SJSA1 (cell line): ENCODE measurements at regions not wholly inside any gene's neighbourhood (a gene's known extent, or its start where the extent isn't known, plus 50 kb on each side); places are given as distances from the start of the nearest gene placed in this dataset.

Experiments used
- DNase-seq, 2 experiments: peaks; one replicate each; pipeline ENCODE4 v3.0.0-alpha.2; 2015 to 2020; ENCODE audit warnings: low spot score in 2 of 2, low read depth in 1 of 2
- H3K27ac ChIP-seq: fragments of 250-450 bp; sonication (Bioruptor Pico); 2 replicates; pipeline ENCODE4 v1.5.1; 2020; ENCODE audit warnings: mild to moderate bottlenecking, moderate library complexity
- H3K27me3 ChIP-seq: fragments of 250-450 bp; sonication (Bioruptor Pico); replicated peaks from 2 replicates; pipeline ENCODE4 v1.5.1; 2020; ENCODE audit warnings: mild to moderate bottlenecking, moderate library complexity
- H3K36me3 ChIP-seq: fragments of 250-450 bp; sonication (Bioruptor Pico); 2 replicates; pipeline ENCODE4 v1.5.1; 2020; ENCODE audit warnings: mild to moderate bottlenecking
- H3K4me1 ChIP-seq: fragments of 250-450 bp; sonication (Bioruptor Pico); replicated peaks from 2 replicates; pipeline ENCODE4 v1.6.1; 2021; ENCODE audit warnings: mild to moderate bottlenecking
- H3K4me3 ChIP-seq: fragments of 250-450 bp; sonication (Bioruptor Pico); 2 replicates; pipeline ENCODE4 v1.5.1; 2020; ENCODE audit warnings: mild to moderate bottlenecking
- H3K9me3 ChIP-seq: fragments of 250-450 bp; sonication (Bioruptor Pico); replicated peaks from 2 replicates; pipeline ENCODE4 v1.5.1; 2020; ENCODE audit warnings: mild to moderate bottlenecking

DNA sequence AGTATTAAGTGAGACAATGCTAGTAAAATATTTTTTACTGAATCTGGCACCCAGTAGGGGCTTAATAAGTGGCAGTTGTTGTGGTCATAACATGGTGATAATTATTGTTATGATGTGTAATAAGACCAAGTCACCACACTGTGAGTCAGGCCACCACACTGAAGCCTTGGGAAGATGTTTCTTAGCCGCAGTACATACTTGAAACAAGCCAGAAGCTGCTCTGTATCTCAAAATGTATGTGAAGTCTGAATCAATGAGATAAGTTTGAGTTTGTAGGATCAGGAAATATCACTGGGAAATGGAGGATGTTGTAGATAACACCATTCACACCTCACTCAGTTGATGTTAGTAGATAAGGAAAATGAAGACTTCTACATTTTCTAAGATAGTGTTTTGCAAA, 51.3 kb upstream of the PTPN3 start:
- Histone ChIP-seq H3K9me3 (0 out of 2 replicates have a peak, but pooled peaks cover 3% of the 10 kb centered on the region), H3K27me3 (no peaks in the 10 kb centered on the region; the same call in 1 of the 2 replicates), H3K4me1 (no peaks in the 10 kb centered on the region), H3K27ac (no peak overlapping the region), H3K4me3 (no peak overlapping the region), H3K36me3 (no peaks in the 10 kb centered on the region)
- DNase-seq: no peak

DNA sequence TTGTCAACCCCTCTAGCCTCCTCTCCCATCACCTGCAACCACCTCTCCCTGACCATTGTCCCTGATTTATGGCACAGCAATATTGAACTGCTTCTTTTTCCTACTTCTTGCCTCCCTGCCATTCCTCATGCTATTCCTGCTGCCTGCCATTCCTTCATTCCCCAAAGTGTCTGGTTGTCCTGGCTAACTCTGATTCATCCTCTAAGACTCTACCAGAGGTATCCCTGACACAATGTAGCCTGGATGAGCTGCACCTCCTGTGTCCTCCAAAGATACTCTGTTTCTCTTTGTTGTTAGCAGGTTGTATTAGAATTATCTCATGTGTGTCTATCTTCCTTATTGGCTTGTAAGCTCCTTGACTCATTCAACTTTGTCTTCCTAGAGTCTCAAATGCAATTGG, 53.5 kb upstream of the PTPN3 start:
- no peak for DNase-seq
- no peak overlapping the region for H3K27ac ChIP-seq
- H3K4me3 ChIP-seq: no peak overlapping the region
- 0 out of 2 replicates have a peak, but pooled peaks cover 3% of the 10 kb centered on the region for H3K9me3 ChIP-seq
- H3K4me1 ChIP-seq: no peaks in the 10 kb centered on the region
- H3K27me3 ChIP-seq: no peaks in the 10 kb centered on the region; the same call in 1 of the 2 replicates
- H3K36me3 ChIP-seq: no peaks in the 10 kb centered on the region

DNA sequence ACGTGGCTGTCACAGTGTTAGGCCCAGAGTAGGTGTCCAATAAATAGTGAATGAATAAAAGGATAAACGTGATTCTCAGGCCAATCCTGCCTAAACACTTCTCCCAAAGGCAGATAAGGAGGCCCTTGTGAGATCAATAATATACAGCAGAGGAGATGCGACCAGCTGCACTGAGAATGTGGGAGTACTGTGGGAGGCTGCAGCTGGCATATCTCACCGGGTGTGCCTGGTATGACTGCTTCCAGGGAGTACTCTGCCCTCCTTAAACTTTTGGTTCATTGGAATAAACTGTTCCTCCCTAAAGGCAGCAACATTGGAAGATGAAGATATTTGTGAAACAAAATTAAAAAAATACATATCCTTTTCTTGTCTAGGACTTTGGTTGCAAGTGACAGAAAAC, 57.1 kb upstream of the PTPN3 start:
- Histone ChIP-seq H3K36me3 (no peaks in the 10 kb centered on the region), H3K4me1 (no peaks in the 10 kb centered on the region), H3K27me3 (no peaks in the 10 kb centered on the region; the same call in 1 of the 2 replicates), H3K27ac (no peak overlapping the region), H3K9me3 (0 out of 2 replicates have a peak, but pooled peaks cover 3% of the 10 kb centered on the region), H3K4me3 (no peak overlapping the region)
- DNase-seq: no peak

DNA sequence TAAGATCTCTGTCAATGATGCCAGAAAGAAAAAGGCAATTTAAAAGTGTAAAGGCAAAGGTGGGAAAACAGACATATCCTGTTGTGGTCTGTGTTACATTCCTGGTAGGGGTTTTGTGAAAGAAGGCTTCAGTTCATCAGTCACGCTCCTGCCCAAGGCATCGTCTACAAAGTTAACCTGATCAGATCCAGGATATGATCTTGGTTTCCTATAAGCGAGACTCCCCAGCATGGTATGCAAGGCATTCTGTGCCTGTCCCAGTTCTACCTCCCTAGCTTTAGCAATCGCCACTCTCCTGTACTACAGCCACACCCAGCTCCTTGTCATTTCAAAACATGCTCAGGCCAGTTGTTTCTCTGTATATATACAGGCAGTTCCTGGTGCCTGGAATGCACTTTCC, 58.0 kb upstream of the PTPN3 start:
- Histone ChIP-seq H3K27me3 (no peaks in the 10 kb centered on the region; the same call in 1 of the 2 replicates), H3K9me3 (0 out of 2 replicates have a peak, but pooled peaks cover 3% of the 10 kb centered on the region), H3K4me3 (no peak overlapping the region), H3K27ac (no peak overlapping the region), H3K4me1 (no peaks in the 10 kb centered on the region), H3K36me3 (no peaks in the 10 kb centered on the region)
- no peak for DNase-seq

GRCh38 chr9:109556786-109557185, 58.7 kb upstream of the PTPN3 start:
- no peak for DNase-seq
- H3K27ac ChIP-seq: no peak overlapping the region
- no peaks in the 10 kb centered on the region for H3K4me1 ChIP-seq
- H3K9me3 ChIP-seq: 0 out of 2 replicates have a peak, but pooled peaks cover 3% of the 10 kb centered on the region
- no peaks in the 10 kb centered on the region; the same call in 1 of the 2 replicates for H3K27me3 ChIP-seq
- H3K4me3 ChIP-seq: no peak overlapping the region
- H3K36me3 ChIP-seq: no peaks in the 10 kb centered on the region

- Histone ChIP-seq H3K27me3 (peaks cover under 1% of the 10 kb centered on the region), H3K4me1 (no peaks in the 10 kb centered on the region), H3K36me3 (no peaks in the 10 kb centered on the region), H3K27ac (no peak overlapping the region), H3K4me3 (no peak overlapping the region), H3K9me3 (0 out of 2 replicates have a peak, but pooled peaks cover 3% of the 10 kb centered on the region)
- DNase-seq: no peak
Observed at GRCh38 chr9:109557481-109557880, 59.4 kb upstream of the PTPN3 start.

DNA sequence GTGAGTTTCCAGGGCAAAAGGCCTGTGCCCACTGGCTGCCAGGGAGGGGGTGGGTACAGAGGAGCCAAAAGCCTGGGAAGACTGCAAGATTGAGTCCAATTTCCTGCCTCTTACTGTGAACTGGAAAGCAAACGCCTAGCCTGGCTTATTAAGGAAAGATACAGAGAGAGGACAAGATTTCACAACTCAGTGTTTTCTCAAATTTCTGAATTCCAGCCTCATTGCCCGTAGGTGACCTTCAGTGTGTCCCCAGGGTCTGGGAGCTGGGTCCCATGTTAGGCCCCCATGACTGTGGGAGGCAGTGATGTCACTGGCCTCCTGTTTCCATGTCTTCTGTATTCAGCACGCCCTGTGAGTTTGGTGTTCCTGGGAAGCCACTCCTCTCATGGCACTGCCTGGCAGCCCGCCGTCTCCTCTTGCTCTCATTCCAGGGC, 60.6 kb upstream of the PTPN3 start:
- DNase-seq: no peak
- Histone ChIP-seq H3K4me3 (no peak overlapping the region), H3K4me1 (no peaks in the 10 kb centered on the region), H3K27ac (no peak overlapping the region), H3K9me3 (no peaks in the 10 kb centered on the region), H3K27me3 (peaks cover 10% of the 10 kb centered on the region), H3K36me3 (no peaks in the 10 kb centered on the region)

GRCh38 chr9:109560470-109561132, 62.5 kb upstream of the PTPN3 start:
- Histone ChIP-seq H3K27me3 (peaks cover 16% of the 10 kb centered on the region), H3K27ac (no peak overlapping the region), H3K4me1 (no peaks in the 10 kb centered on the region), H3K36me3 (no peaks in the 10 kb centered on the region), H3K9me3 (no peaks in the 10 kb centered on the region), H3K4me3 (no peak overlapping the region)
- no peak for DNase-seq

DNA sequence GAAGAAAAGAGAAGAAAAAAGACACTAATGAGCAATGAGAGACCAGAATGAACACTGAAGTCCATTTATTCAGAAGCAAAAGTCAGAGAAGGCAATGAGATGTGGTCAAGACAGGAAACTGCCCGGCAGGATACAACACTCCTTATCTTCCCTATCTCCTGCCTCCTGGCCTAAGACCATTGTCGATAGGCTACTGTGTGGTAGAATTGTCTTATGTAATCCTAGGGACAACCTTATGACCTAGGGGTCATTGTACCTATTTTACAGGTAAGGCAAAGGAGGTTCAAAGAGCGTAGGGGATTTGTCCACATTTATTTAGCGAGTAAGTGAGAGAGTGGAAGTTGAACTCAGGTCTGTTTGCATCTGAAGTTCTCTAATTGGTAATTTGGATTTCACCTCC, 63.0 kb upstream of the PTPN3 start:
- peaks cover 16% of the 10 kb centered on the region for H3K27me3 ChIP-seq
- H3K4me1 ChIP-seq: no peaks in the 10 kb centered on the region

GRCh38 chr9:109568089-109568488, 70.0 kb upstream of the PTPN3 start:
- H3K36me3 ChIP-seq: no peaks in the 10 kb centered on the region
- DNase-seq: no peak
- H3K27me3 ChIP-seq: peaks cover 10% of the 10 kb centered on the region
- no peaks in the 10 kb centered on the region; the same call in 1 of the 2 replicates for H3K9me3 ChIP-seq
- no peak overlapping the region for H3K27ac ChIP-seq
- H3K4me3 ChIP-seq: no peak overlapping the region
- H3K4me1 ChIP-seq: no peaks in the 10 kb centered on the region

More for the DNA sequence above, 63.0 kb upstream of the PTPN3 start:
- no peak for DNase-seq
- no peak overlapping the region for H3K4me3 ChIP-seq
- H3K36me3 ChIP-seq: no peaks in the 10 kb centered on the region
- no peak overlapping the region for H3K27ac ChIP-seq
- H3K9me3 ChIP-seq: no peaks in the 10 kb centered on the region

- H3K27ac ChIP-seq: no peak overlapping the region
- H3K4me1 ChIP-seq: no peaks in the 10 kb centered on the region
- no peak overlapping the region for H3K4me3 ChIP-seq
- no peaks in the 10 kb centered on the region; the same call in 1 of the 2 replicates for H3K9me3 ChIP-seq
- no peak for DNase-seq
- H3K36me3 ChIP-seq: no peaks in the 10 kb centered on the region
- peaks cover 6% of the 10 kb centered on the region for H3K27me3 ChIP-seq
Observed at GRCh38 chr9:109568568-109569210, 70.6 kb upstream of the PTPN3 start.

DNA sequence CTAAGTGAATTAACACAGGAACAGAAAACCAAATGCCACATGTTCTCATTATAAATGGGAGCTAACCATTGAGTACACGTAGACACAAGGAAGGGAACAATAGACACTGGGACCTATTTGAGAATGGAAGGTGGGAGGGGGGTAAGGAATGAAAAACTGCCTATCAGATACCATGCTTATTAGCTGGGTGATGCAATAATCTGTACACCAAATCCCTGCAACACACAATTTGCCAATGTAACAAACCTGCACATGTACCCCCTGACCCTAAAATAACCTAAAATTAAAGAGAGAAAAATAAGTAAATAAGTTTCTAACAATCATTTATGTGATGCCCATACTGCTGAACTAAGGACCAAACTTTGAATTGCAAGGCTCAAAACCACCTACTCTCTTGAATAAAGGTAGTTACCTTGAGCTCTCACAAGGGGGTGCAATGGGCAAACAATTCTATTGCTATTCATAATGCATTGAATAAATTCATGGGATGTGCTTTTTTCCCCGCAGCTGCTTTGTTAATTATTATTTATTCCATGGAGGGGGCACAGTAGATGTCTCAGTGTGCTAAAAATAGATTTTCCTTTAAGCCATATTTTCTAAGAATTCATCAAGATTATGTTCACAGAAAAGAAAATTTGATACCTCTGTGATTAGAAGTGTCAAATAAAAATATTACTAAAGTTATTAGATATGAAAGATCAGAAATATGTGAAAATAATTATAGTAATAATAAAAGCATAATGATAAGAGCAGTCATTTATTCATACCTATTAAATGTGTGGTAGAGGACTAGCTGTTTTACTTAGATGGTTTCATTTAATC, 76.2 kb upstream of the PTPN3 start:
- Histone ChIP-seq H3K4me3 (no peak overlapping the region), H3K4me1 (no peaks in the 10 kb centered on the region), H3K27me3 (no peaks in the 10 kb centered on the region), H3K36me3 (no peaks in the 10 kb centered on the region), H3K9me3 (no peaks in the 10 kb centered on the region; the same call in 1 of the 2 replicates), H3K27ac (no peak overlapping the region)
- DNase-seq: peak; percentile 36 to 57

DNA sequence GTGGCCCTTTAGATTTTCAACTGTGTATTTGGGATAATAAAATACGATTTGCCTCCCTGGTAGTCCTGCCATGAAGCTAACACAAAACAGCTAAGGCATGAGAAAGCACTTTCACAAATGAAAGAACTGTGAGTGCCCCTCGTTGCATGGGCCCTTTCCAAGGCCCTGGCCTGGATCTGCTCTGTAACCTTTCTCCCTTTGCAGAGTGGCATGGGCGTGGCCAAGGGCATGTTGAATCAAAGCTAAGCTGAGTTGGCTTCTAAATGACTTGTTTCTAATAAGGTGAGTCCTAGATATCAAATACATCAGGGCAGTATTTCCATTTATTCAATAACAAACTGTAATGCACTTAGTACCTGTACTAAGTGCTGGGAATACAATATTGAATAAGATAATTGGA, 78.7 kb upstream of the PTPN3 start:
- Histone ChIP-seq H3K4me3 (no peak overlapping the region), H3K9me3 (no peaks in the 10 kb centered on the region), H3K36me3 (no peaks in the 10 kb centered on the region), H3K27ac (no peak overlapping the region), H3K27me3 (no peaks in the 10 kb centered on the region), H3K4me1 (no peaks in the 10 kb centered on the region)
- DNase-seq: no peak
